Thyroid gland (tissue), 4 donors: ENCODE measurements at regions not wholly inside any gene's neighbourhood (a gene's known extent, or its start where the extent isn't known, plus 50 kb on each side); places are given as distances from the start of the nearest gene placed in this dataset.
"Not testable (repeated sequence)": the region's sequence is repeated elsewhere in the genome, so short reads cannot be mapped to it uniquely, and the experiment has no call there.

Experiments used
- DNase-seq, 2 donors: peaks; one replicate each; pipeline ENCODE4 v3.0.0-alpha.2; 2019
- H3K27ac ChIP-seq, 3 donors: fragments of 200-600 bp; sonication (generic); 1 replicate in 2 of 3; 2 replicates in 1 of 3; pipeline ENCODE4 v1.5.1; 2016 to 2019; ENCODE audit warnings: mild to moderate bottlenecking in 1 of 3, moderate library complexity in 1 of 3
- H3K27me3 ChIP-seq: fragments of 200-600 bp; sonication (generic); one replicate; pipeline ENCODE4 v1.5.1; 2019
- H3K36me3 ChIP-seq, 2 donors: fragments of 200-600 bp; sonication (generic); one replicate each; pipeline ENCODE4 v1.5.1; 2016 to 2019
- H3K4me1 ChIP-seq, 2 donors: fragments of 200-600 bp; sonication (generic); one replicate each; pipeline ENCODE4 v1.5.1; 2017 to 2019
- H3K4me3 ChIP-seq, 3 donors: fragments of 200-600 bp; sonication (generic); replicated peaks in 1 of 3; 1 replicate in 2 of 3; 2 replicates in 1 of 3; pipeline ENCODE4 v1.5.1; 2016; ENCODE audit warnings: mild to moderate bottlenecking in 1 of 3
- H3K9me3 ChIP-seq: fragments of 200-600 bp; sonication (generic); one replicate; pipeline ENCODE4 v1.5.1; 2017
- POLR2A ChIP-seq, 2 donors: fragments of 450-650 bp; IDR thresholded peaks; one replicate each; pipeline ENCODE4 v1.6.1; 2017; ENCODE audit warnings: antibody characterized with exemption in 2 of 2, mild to moderate bottlenecking in 2 of 2, moderate library complexity in 1 of 2
- WGBS, 2 donors: methylation state at CpG; one replicate each; pipeline ENCODE4 v1.1.5; 2017; 5-methylcytosine and 5-hydroxymethylcytosine counted together
- intact Hi-C: fragments of 100-400 bp; cut with DNase I; formaldehyde crosslinking; loops from one replicate; pipeline ENCODE4 v1.15.1; 2023
- TF ChIP-seq, protein P1 (sequence below), 6 experiments: fragments of 200-600 bp in 3 of 6; fragments of 450-650 bp in 3 of 6; sonication (generic) in 3 of 6; IDR thresholded peaks; one replicate each; pipeline ENCODE4 v1.5.1; 2016 to 2019; ENCODE audit warnings: antibody characterized with exemption in 6 of 6, mild to moderate bottlenecking in 2 of 6, inconsistent platforms in 1 of 6, moderate library complexity in 1 of 6

DNA sequence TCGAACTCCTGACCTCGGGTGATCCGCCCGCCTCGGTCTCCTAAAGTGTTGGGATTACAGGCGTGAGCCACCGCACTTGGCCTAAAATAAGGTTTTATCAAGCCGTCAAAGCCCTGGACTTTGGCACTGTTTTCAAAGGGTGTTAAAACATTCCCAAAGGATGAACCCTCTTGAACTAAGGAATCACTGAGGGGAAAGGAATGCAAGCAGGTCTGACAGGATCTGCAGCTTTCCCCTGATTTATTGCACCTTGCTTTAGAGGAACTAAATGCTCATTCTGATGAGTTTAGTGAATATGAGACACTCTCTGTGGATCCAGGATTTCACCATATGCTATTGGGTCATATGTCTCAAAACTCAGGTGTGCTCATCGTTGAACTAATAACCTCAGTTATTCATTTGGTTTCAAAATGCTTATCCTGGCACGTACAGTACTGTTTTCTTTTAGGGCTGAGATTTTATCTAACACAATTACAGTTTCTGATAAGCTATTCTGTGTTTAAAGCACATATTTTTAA is 63.0 kb upstream of the TSC22D2 start:
- no peaks in the 10 kb centered on the region for H3K9me3 ChIP-seq
- peak overlapping the region in 2 of 3 donors; percentile 32 to 34 for H3K27ac ChIP-seq
- peak; percentile 65 to 75 for DNase-seq
- 53 to 56% methylated on average over 10 of the region's 10 CpGs for WGBS, 2 donors
- H3K36me3 ChIP-seq: no peaks in the 10 kb centered on the region
- intact Hi-C loops: no loop called here
- no peak overlapping the region for H3K4me3 ChIP-seq
- TF ChIP-seq POLR2A (IDR thresholded peaks at IDR 0.05): no peak
- no peaks in the 10 kb centered on the region for H3K27me3 ChIP-seq
- H3K4me1 ChIP-seq: peaks cover 23 to 29% of the 10 kb centered on the region in 2 donors

- Histone ChIP-seq H3K9me3 (no peaks in the 10 kb centered on the region), H3K4me3 (no peak overlapping the region), H3K36me3 (no peaks in the 10 kb centered on the region), H3K27ac (peak overlapping the region in 1 of 3 donors; percentile 32), H3K27me3 (no peaks in the 10 kb centered on the region), H3K4me1 (peaks cover 21 to 23% of the 10 kb centered on the region in 2 donors)
- 79 to 90% methylated on average over 8 of the region's 8 CpGs for WGBS, 2 donors
- TF ChIP-seq POLR2A (IDR thresholded peaks at IDR 0.05): no peak
- TF ChIP-seq, protein P1, sequence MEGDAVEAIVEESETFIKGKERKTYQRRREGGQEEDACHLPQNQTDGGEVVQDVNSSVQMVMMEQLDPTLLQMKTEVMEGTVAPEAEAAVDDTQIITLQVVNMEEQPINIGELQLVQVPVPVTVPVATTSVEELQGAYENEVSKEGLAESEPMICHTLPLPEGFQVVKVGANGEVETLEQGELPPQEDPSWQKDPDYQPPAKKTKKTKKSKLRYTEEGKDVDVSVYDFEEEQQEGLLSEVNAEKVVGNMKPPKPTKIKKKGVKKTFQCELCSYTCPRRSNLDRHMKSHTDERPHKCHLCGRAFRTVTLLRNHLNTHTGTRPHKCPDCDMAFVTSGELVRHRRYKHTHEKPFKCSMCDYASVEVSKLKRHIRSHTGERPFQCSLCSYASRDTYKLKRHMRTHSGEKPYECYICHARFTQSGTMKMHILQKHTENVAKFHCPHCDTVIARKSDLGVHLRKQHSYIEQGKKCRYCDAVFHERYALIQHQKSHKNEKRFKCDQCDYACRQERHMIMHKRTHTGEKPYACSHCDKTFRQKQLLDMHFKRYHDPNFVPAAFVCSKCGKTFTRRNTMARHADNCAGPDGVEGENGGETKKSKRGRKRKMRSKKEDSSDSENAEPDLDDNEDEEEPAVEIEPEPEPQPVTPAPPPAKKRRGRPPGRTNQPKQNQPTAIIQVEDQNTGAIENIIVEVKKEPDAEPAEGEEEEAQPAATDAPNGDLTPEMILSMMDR (IDR thresholded peaks at IDR 0.05): no peak
- DNase-seq: no peak
- intact Hi-C loops: no loop called here
Observed at GRCh38 chr3:150344079-150344759, 63.9 kb upstream of the TSC22D2 start.

DNA sequence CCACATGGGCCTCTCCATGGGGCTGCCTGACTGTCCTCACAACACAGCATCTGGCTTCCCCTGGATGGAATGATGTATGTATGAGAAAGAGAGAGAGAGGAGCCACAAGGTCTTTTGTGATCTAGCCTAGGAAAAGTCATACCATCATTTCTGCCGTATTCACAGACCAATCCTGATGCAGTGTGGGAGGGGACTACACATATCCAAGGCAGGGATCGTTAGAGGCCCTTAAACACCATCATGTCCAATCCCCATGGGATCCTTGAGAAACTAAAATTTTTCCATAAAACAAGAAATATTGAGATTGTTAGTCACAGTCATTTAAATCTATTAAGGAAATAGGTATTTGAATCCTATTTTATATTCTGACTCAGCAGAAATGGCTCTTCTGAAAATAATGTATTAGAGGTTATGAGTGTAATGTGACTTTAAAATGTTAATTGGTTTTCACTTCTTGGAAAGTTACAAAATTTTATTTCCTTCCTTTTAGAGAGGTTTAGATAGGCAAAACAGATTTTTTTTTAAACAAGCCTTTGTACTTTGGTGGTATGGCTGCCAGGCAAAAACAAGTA is 65.1 kb upstream of the TSC22D2 start:
- H3K4me3 ChIP-seq: no peak overlapping the region
- no peaks in the 10 kb centered on the region for H3K36me3 ChIP-seq
- TF ChIP-seq POLR2A (IDR thresholded peaks at IDR 0.05): no peak
- peaks cover 18 to 23% of the 10 kb centered on the region in 2 donors for H3K4me1 ChIP-seq
- intact Hi-C loops: no loop called here
- no peak overlapping the region for H3K27ac ChIP-seq
- no peaks in the 10 kb centered on the region for H3K9me3 ChIP-seq
- no peaks in the 10 kb centered on the region for H3K27me3 ChIP-seq
- no peak for DNase-seq
- WGBS, 2 donors: 87 to 93% methylated on average over 2 of the region's 2 CpGs

- TF ChIP-seq, protein P1 (IDR thresholded peaks at IDR 0.05): no peak
- no peak for TF ChIP-seq POLR2A (IDR thresholded peaks at IDR 0.05)
- intact Hi-C loops: no loop called here
- Histone ChIP-seq H3K27ac (no peak overlapping the region), H3K36me3 (no peaks in the 10 kb centered on the region), H3K9me3 (no peaks in the 10 kb centered on the region), H3K4me1 (peaks cover 11 to 19% of the 10 kb centered on the region in 2 donors), H3K27me3 (no peaks in the 10 kb centered on the region), H3K4me3 (no peak overlapping the region)
- no peak for DNase-seq
- 77 to 93% methylated on average over 3 of the region's 3 CpGs for WGBS, 2 donors
Observed at GRCh38 chr3:150341891-150342290, 66.2 kb upstream of the TSC22D2 start.

- not testable (repeated sequence) for H3K4me3 ChIP-seq
- intact Hi-C loops: loop anchor here (10.0 kb wide), 1 partner anchor 358 kb away; no protein-coding TSS in a partner anchor
Observed at GRCh38 chr3:150336363-150336762, 71.7 kb upstream of the TSC22D2 start.

DNA sequence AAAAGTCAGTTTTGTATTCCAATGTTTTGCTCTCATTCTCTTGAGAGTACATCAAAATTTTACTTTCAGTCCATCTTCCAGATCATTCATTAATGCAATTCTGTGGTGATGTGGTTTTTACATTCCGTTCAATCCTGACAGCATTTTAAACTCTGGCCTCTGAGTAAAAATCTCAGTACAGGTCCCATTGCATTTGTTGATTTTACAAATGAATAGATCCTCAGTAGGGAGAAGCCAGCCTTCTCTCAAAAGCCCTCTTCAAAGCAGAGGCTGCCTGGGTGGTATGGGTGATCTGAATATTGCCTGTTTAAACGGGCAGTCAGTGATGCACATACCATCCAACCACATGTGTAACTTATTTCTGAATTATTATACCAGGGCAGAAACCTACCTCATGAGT is 72.5 kb upstream of the TSC22D2 start:
- Histone ChIP-seq H3K4me3 (no peak overlapping the region), H3K27me3 (no peaks in the 10 kb centered on the region), H3K4me1 (peaks cover 0 to 5% of the 10 kb centered on the region in 2 donors), H3K27ac (no peak overlapping the region), H3K9me3 (no peaks in the 10 kb centered on the region), H3K36me3 (no peaks in the 10 kb centered on the region)
- WGBS, 2 donors: 27 to 41% methylated on average over 2 of the region's 2 CpGs
- no peak for DNase-seq
- TF ChIP-seq, protein P1 (IDR thresholded peaks at IDR 0.05): no peak
- no peak for TF ChIP-seq POLR2A (IDR thresholded peaks at IDR 0.05)
- intact Hi-C loops: loop anchor here (10.0 kb wide), 1 partner anchor 359 kb away; no protein-coding TSS in a partner anchor

More at GRCh38 chr3:150336363-150336762, 71.7 kb upstream of the TSC22D2 start:
- WGBS, 2 donors: 97 to 98% methylated on average over 9 of the region's 9 CpGs
- H3K9me3 ChIP-seq, DNase-seq, H3K36me3 ChIP-seq, H3K4me1 ChIP-seq, H3K27me3 ChIP-seq, H3K27ac ChIP-seq: not testable (repeated sequence)
